Esophagus squamous epithelium (tissue), 5 donors: ENCODE measurements at regions not wholly inside any gene's neighbourhood (a gene's known extent, or its start where the extent isn't known, plus 50 kb on each side); places are given as distances from the start of the nearest gene placed in this dataset.
"Not testable (repeated sequence)": the region's sequence is repeated elsewhere in the genome, so short reads cannot be mapped to it uniquely, and the experiment has no call there.

ENCODE experiments used
- DNase-seq: peaks from one replicate; lab custom pipeline; 2025; lab: John Stamatoyannopoulos, UW
- H3K27ac ChIP-seq, 4 donors: fragments of 200-600 bp; sonication (generic); one replicate each; pipeline ENCODE4 v1.5.1; 2016 to 2019; ENCODE audit warnings: mild to moderate bottlenecking in 1 of 4
- H3K27me3 ChIP-seq, 4 donors: fragments of 200-600 bp; sonication (generic); 1 replicate in 3 of 4; 2 replicates in 1 of 4; pipeline versions ENCODE4 v1.5.1 to v1.6.0; 2017 to 2021; ENCODE audit warnings: antibody characterized with exemption in 1 of 4
- H3K36me3 ChIP-seq, 3 donors: fragments of 200-600 bp; sonication (generic); one replicate each; pipeline ENCODE4 v1.5.1; 2016 to 2019
- H3K4me1 ChIP-seq, 3 donors: fragments of 200-600 bp; sonication (generic); one replicate each; pipeline ENCODE4 v1.5.1; 2017 to 2019
- H3K4me3 ChIP-seq, 4 donors: fragments of 200-600 bp; sonication (generic); 1 replicate in 3 of 4; 2 replicates in 1 of 4; pipeline ENCODE4 v1.5.1; 2016 to 2019; ENCODE audit warnings: mild to moderate bottlenecking in 2 of 4, moderate library complexity in 1 of 4
- H3K9me3 ChIP-seq, 3 donors: fragments of 200-600 bp; sonication (generic); one replicate each; pipeline ENCODE4 v1.5.1; 2016 to 2019
- POLR2A ChIP-seq, 4 donors: fragments of 450-650 bp; IDR thresholded peaks; one replicate each; pipeline ENCODE4 v1.6.1; 2017; ENCODE audit warnings: antibody characterized with exemption in 4 of 4, mild to moderate bottlenecking in 4 of 4, moderate library complexity in 3 of 4
- WGBS, 2 donors: methylation state at CpG; one replicate each; pipeline ENCODE4 v1.1.5; 2018; 5-methylcytosine and 5-hydroxymethylcytosine counted together
- intact Hi-C: fragments of 100-400 bp; cut with DNase I; formaldehyde crosslinking; loops from one replicate; pipeline ENCODE4 v1.15.0; 2022
- TF ChIP-seq, protein P1 (sequence below), 6 experiments: fragments of 450-650 bp in 4 of 6; fragments of 200-600 bp in 2 of 6; sonication (generic) in 2 of 6; IDR thresholded peaks; one replicate each; pipeline ENCODE4 v1.5.1; 2016 to 2019; ENCODE audit warnings: antibody characterized with exemption in 6 of 6, mild to moderate bottlenecking in 4 of 6, moderate library complexity in 4 of 6
- donor health status: DM: yes; HTN: yes; CAD: no.

DNA sequence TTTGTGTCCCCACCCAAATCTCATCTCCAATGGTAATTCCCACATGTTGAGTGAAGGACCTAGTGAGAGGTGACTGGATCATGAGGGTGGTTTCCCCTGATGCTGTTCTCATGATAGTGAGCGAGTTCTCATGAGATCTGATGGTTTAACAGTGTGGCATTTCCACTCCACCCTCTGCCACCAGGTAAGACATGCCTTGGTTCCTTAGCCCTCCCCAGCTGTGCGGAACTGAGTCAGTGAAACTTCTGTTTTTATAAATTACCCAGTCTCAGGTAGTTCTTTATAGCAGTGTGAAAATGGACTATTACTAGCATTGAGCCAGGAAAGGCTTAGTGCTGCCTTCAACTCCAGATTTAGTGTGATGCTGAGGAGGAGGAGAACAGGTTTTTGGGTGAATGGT lies 222.2 kb downstream of the ADRA2A start:
- Histone ChIP-seq H3K27me3 (no peaks in the 10 kb centered on the region), H3K4me1 (no peaks in the 10 kb centered on the region), H3K27ac (no peak overlapping the region), H3K4me3 (no peak overlapping the region), H3K9me3 (no peaks in the 10 kb centered on the region), H3K36me3 (no peaks in the 10 kb centered on the region)
- 76 to 88% methylated on average over 2 of the region's 2 CpGs for WGBS, 2 donors
- no peak for TF ChIP-seq POLR2A (IDR thresholded peaks at IDR 0.05)
- TF ChIP-seq, protein P1, sequence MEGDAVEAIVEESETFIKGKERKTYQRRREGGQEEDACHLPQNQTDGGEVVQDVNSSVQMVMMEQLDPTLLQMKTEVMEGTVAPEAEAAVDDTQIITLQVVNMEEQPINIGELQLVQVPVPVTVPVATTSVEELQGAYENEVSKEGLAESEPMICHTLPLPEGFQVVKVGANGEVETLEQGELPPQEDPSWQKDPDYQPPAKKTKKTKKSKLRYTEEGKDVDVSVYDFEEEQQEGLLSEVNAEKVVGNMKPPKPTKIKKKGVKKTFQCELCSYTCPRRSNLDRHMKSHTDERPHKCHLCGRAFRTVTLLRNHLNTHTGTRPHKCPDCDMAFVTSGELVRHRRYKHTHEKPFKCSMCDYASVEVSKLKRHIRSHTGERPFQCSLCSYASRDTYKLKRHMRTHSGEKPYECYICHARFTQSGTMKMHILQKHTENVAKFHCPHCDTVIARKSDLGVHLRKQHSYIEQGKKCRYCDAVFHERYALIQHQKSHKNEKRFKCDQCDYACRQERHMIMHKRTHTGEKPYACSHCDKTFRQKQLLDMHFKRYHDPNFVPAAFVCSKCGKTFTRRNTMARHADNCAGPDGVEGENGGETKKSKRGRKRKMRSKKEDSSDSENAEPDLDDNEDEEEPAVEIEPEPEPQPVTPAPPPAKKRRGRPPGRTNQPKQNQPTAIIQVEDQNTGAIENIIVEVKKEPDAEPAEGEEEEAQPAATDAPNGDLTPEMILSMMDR (IDR thresholded peaks at IDR 0.05), result no peak
- no peak for DNase-seq
- intact Hi-C loops, result no loop called here

DNA sequence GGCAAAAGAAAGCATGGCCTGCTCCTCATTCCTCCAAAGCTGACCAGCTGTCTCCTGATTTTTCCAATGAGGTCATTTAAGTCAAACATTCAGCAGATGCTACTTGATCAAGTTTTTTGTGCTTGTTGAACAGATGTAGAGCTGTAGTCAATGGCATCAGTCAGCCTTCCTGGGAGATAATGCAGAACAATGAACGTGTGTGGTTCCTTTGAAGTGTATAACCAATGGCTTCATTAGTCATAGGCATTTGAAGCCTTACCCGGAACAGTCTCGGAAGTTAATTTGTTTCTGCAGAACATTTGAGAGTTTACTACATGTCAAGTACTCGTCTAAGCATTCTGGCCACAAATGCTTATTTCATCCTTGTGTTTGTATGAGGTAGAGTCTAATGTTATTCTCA lies 227.1 kb downstream of the ADRA2A start:
- H3K4me1 ChIP-seq, result no peaks in the 10 kb centered on the region
- no peaks in the 10 kb centered on the region for H3K9me3 ChIP-seq
- no peaks in the 10 kb centered on the region for H3K36me3 ChIP-seq
- no peak overlapping the region for H3K4me3 ChIP-seq
- no peaks in the 10 kb centered on the region for H3K27me3 ChIP-seq
- TF ChIP-seq POLR2A (IDR thresholded peaks at IDR 0.05), result no peak
- TF ChIP-seq, protein P1 (IDR thresholded peaks at IDR 0.05), result no peak
- no peak for DNase-seq
- H3K27ac ChIP-seq, result no peak overlapping the region
- intact Hi-C loops, result no loop called here
- WGBS, 2 donors, result 47 to 53% methylated on average over 4 of the region's 4 CpGs

DNA sequence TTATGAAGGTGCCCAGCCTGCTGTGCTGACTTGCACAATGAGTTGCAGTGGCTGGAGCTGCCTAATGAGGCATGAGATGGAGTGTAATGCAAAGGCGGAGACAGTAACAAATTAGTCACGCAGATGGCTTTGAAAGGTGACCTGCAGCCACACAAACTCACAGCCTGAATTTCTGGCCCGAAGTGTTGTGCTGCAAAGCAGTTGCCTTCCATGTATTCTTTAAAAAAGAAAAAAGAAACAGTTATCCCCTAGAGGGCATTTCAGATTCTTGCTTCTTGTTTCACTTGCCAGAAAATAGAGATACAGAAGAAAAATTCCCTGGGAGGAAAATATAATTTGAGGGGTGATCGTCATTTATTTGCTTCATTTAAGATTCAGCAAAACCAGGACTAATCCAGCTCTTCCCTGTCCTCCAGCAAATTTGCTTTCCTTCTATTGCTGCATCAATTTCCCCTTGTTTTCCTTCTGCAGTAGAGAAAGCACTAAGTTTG lies 239.9 kb downstream of the ADRA2A start:
- WGBS, 2 donors, result 21 to 29% methylated on average over 4 of the region's 4 CpGs

DNA sequence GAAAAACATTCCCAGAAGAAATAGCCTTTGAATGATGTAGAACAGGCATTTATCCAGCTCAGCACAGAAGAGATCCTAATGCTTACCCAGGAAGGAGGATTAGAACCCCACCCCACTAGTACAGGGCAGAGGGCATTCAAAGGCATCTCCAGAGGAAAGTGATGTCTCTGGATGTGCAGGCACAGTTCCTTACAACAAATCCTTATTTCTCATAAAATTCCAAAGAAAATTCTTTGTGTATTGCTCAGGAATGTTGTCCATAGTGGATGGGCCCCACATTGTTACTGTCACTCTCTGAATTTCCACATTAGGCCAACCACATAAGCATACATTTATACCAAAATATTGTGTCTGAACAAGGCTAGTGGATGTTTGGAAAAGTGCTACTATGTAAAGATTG lies 243.0 kb downstream of the ADRA2A start:
- H3K4me1 ChIP-seq, result peaks cover 0 to 8% (median 0%) of the 10 kb centered on the region in 3 donors
- intact Hi-C loops, result no loop called here
- no peak overlapping the region for H3K27ac ChIP-seq
- no peak for DNase-seq
- TF ChIP-seq POLR2A (IDR thresholded peaks at IDR 0.05), result no peak
- TF ChIP-seq, protein P1 (IDR thresholded peaks at IDR 0.05), result no peak
- H3K4me3 ChIP-seq, result no peak overlapping the region
- H3K9me3 ChIP-seq, result no peaks in the 10 kb centered on the region
- no peaks in the 10 kb centered on the region for H3K36me3 ChIP-seq
- peaks cover 0 to 8% (median 0%) of the 10 kb centered on the region in 4 donors for H3K27me3 ChIP-seq

More for the DNA sequence above, 239.9 kb downstream of the ADRA2A start:
- Histone ChIP-seq H3K27ac (peak overlapping the region in 1 of 4 donors; percentile 10), H3K4me3 (peak overlapping the region in 1 of 4 donors; percentile 16), H3K27me3 (peaks cover 0 to 8% (median 0%) of the 10 kb centered on the region in 4 donors), H3K4me1 (peaks cover 0 to 8% (median 0%) of the 10 kb centered on the region in 3 donors), H3K36me3 (no peaks in the 10 kb centered on the region), H3K9me3 (no peaks in the 10 kb centered on the region)
- DNase-seq, result no peak
- TF ChIP-seq, protein P1 (IDR thresholded peaks at IDR 0.05), result no peak
- intact Hi-C loops, result no loop called here

DNA sequence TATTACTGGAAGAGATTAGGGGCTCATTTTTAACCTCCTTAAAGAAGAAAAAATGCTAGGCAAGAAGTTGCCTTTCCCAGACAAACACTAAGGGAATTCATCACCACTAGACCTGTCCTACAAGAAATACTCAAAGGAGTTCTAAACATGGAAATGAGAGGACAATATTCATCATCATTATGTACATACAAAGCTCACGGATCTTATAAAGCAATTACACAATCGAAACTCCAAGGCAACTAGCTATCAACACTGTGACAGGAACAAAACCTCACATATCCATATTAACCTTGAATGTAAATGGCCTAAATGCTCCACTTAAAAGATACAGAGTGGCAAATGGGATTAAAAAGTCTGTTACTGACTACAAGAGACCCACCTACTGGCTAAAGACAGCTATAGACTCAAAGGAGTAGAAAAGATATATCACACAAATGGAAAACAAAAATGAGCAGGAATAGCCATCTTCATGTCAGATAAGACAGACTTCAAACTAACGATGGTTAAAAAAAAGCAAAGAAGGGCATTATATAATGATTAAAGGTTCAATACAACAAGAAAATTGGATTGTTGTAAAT lies 246.6 kb downstream of the ADRA2A start:
- Histone ChIP-seq H3K27ac (no peak overlapping the region), H3K4me3 (no peak overlapping the region), H3K36me3 (no peaks in the 10 kb centered on the region), H3K27me3 (peaks cover 0 to 8% (median 0%) of the 10 kb centered on the region in 4 donors), H3K4me1 (no peaks in the 10 kb centered on the region), H3K9me3 (peaks cover 0 to 4% (median 0%) of the 10 kb centered on the region in 3 donors)
- no peak for TF ChIP-seq POLR2A (IDR thresholded peaks at IDR 0.05)
- TF ChIP-seq, protein P1 (IDR thresholded peaks at IDR 0.05), result no peak
- WGBS, 2 donors, result 61 to 69% methylated on average over 3 of the region's 3 CpGs
- intact Hi-C loops, result no loop called here
- DNase-seq, result no peak

DNA sequence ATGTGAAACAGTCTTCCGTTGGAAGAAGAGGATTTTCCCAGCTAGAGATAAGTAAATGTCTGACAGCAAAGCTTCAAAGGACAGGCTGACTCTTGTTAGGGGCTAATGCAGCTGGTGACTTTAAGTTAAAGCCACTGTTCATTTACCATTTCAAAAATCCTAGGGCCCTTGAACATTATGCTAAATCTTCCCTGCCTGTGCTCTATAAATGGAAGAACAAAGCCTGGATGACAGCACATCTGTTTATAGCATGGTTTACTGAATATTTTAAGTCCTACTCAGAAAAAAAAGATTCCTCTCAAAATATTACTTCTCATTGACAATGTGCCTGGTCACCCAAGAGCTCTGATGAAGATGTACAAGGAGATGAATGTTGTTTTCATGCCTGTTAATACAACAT lies 255.3 kb downstream of the ADRA2A start:
- H3K36me3 ChIP-seq, H3K4me3 ChIP-seq, intact Hi-C loops, H3K4me1 ChIP-seq, DNase-seq, H3K27me3 ChIP-seq, H3K9me3 ChIP-seq, H3K27ac ChIP-seq: not testable (repeated sequence)
- 24 to 45% methylated on average over 1 of the region's 1 CpG for WGBS, 2 donors
